ENCODE measurements at regions not wholly inside any gene's neighbourhood (a gene's known extent, or its start where the extent isn't known, plus 50 kb on each side); places are given as distances from the start of the nearest gene placed in this dataset.

GRCh38 chr10:52874581-52874980 is 102.0 kb upstream of the MBL2 start:
- TF ChIP-seq CTCF (IDR thresholded peaks at IDR 0.05) = no peak
- no peak for TF ChIP-seq POLR2A (IDR thresholded peaks at IDR 0.05)
